ENCODE measurements at regions not wholly inside any gene's neighbourhood (a gene's known extent, or its start where the extent isn't known, plus 50 kb on each side); places are given as distances from the start of the nearest gene placed in this dataset.

- DNase-seq = no peak
Measured at GRCh38 chr1:240031009-240031408, 60.7 kb upstream of the FMN2 start.

- no peak for DNase-seq
Measured at GRCh38 chr1:240031414-240031813, 60.3 kb upstream of the FMN2 start.

DNA sequence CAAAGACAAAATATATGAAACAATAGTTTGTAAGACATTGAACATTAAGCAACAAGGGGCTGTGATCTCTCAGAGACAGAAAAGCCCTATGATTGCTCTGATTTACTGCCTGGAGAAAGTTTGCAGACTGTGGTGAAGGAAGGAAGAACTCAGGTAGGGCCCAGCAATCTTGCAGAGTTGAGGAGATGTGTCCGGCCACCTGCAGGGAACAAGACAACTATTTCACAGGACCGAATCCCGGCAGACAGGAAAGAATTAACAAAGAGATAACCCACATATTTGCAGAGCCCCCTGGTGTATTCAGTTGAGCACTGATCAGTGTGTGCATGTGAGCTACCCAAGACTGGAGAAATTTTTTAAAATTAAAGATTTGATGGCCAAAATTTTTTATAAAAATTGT, 58.3 kb upstream of the FMN2 start:
- no peak for DNase-seq

DNA sequence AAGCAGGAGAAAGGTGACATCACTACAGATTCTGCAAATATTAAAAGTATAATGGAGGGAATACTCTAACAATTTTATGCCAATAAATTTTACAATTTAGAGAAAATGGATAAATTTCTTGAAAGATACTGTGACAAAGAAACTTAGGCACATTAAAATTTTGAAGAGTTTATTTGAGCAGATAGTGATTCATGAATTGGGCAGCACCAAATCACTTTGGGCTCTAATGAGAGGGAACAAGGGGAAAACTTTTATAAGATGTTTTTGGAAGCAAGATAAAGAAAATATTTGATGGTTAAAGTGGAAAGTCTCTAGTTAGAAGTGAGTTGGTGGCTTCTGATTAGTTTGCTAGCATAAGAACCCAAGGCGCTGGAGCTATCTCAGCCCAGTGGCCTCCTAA, 55.2 kb upstream of the FMN2 start:
- DNase-seq = no peak

All from renal pelvis (tissue), 1 donor.